B cell (primary cell): ENCODE measurements at regions not wholly inside any gene's neighbourhood (a gene's known extent, or its start where the extent isn't known, plus 50 kb on each side); places are given as distances from the start of the nearest gene placed in this dataset.

ENCODE experiments used
- ATAC-seq: fragments of 200-7000 bp; cut with Tn5 transposase; one replicate; pipeline ENCODE4 v1.10.0; 2021; ENCODE audit warnings: low read depth, mild to moderate bottlenecking, moderate number of reproducible peaks, moderate library complexity
- CTCF ChIA-PET: fragments of 350-600 bp; sonication (Branson Sonifier 250); formaldehyde crosslinking; loops from one replicate; lab custom pipeline; 2021; ENCODE audit warnings: antibody characterized with exemption, inconsistent platforms; lab: Charles Lee
- POLR2A ChIA-PET: fragments of 350-600 bp; sonication (Branson Sonifier 250); formaldehyde crosslinking; loops from one replicate; lab custom pipeline; 2021; ENCODE audit warnings: antibody characterized with exemption; lab: Charles Lee
- DNase-seq: peaks from one replicate; pipeline ENCODE4 v3.0.0; 2013
- H2AFZ ChIP-seq: 2 replicates; pipeline ENCODE4 v1.6.1; 2012; ENCODE audit warnings: mild to moderate bottlenecking, low read depth, low read length; ENCODE audit not compliant: insufficient read depth, poor library complexity, severe bottlenecking
- H3K27ac ChIP-seq, 2 donors: 1 replicate in 1 of 2; 2 replicates in 1 of 2; pipeline ENCODE4 v1.5.1; 2012 to 2013; ENCODE audit warnings: low read length in 2 of 2, mild to moderate bottlenecking in 2 of 2, moderate library complexity in 1 of 2
- H3K27me3 ChIP-seq, 4 experiments: fragments of 200-600 bp in 1 of 4; sonication (generic) in 1 of 4; replicated peaks in 1 of 4; 1 replicate in 2 of 4; 2 replicates in 2 of 4; pipeline versions ENCODE4 v1.6.1 to v1.7.0; 2013 to 2016; ENCODE audit warnings: low read length in 3 of 4, mild to moderate bottlenecking in 2 of 4, mixed read lengths in 1 of 4, moderate library complexity in 1 of 4; ENCODE audit not compliant: insufficient read depth in 4 of 4, control insufficient read depth in 3 of 4; ENCODE audit errors: control extremely low read depth in 1 of 4
- H3K36me3 ChIP-seq, 2 experiments: replicated peaks in 1 of 2; 1 replicate in 1 of 2; 2 replicates in 1 of 2; pipeline versions ENCODE4 v1.6.1 to v1.7.1; 2013; ENCODE audit warnings: low read length in 1 of 2; ENCODE audit not compliant: insufficient read depth in 2 of 2, control insufficient read depth in 1 of 2; ENCODE audit errors: control extremely low read depth in 1 of 2, extremely low read depth in 1 of 2
- H3K4me1 ChIP-seq, 2 donors: fragments of 200-600 bp in 1 of 2; sonication (generic) in 1 of 2; 1 replicate in 1 of 2; 2 replicates in 1 of 2; pipeline versions ENCODE4 v1.5.1 to v1.6.1; 2013 to 2017; ENCODE audit warnings: low read length in 2 of 2; ENCODE audit not compliant: control insufficient read depth in 2 of 2, insufficient read depth in 2 of 2
- H3K4me2 ChIP-seq: replicated peaks from 2 replicates; pipeline ENCODE3; 2012; ENCODE audit warnings: mild to moderate bottlenecking, low read depth, low read length; ENCODE audit not compliant: poor library complexity, severe bottlenecking
- H3K4me3 ChIP-seq, 5 experiments: fragments of 200-600 bp in 1 of 5; sonication (generic) in 1 of 5; 1 replicate in 3 of 5; 2 replicates in 2 of 5; pipeline versions ENCODE4 v1.5.1 to v1.7.0; 2011 to 2016; ENCODE audit warnings: low read length in 4 of 5, mild to moderate bottlenecking in 4 of 5, low read depth in 2 of 5, control low read depth in 1 of 5, moderate library complexity in 1 of 5; ENCODE audit not compliant: insufficient read depth in 1 of 5; ENCODE audit errors: control extremely low read depth in 1 of 5, extremely low read depth in 1 of 5
- H3K79me2 ChIP-seq: fragments of 200-600 bp; sonication (generic); one replicate; pipeline ENCODE4 v1.6.0; 2016; ENCODE audit warnings: low read length; ENCODE audit not compliant: control insufficient read depth, insufficient read depth
- H3K9ac ChIP-seq: fragments of 200-600 bp; sonication (generic); 2 replicates; pipeline ENCODE4 v1.6.1; 2017; ENCODE audit warnings: mild to moderate bottlenecking, low read length, moderate library complexity
- H3K9me3 ChIP-seq, 3 donors: one replicate each; pipeline versions ENCODE4 v1.6.1 to v1.7.1; 2013; ENCODE audit warnings: low read length in 2 of 3; ENCODE audit not compliant: control insufficient read depth in 2 of 3, insufficient read depth in 1 of 3; ENCODE audit errors: control extremely low read depth in 1 of 3
- H4K20me1 ChIP-seq: 2 replicates; pipeline ENCODE4 v1.6.0; 2012; ENCODE audit warnings: mild to moderate bottlenecking, low read length; ENCODE audit not compliant: insufficient read depth, control insufficient read depth, poor library complexity, severe bottlenecking
- H3K27ac Mint-ChIP-seq: one replicate; pipeline ENCODE4 v1.8.0; 2021; ENCODE audit warnings: mixed read lengths
- H3K27me3 Mint-ChIP-seq: one replicate; pipeline ENCODE4 v1.8.0; 2021; ENCODE audit warnings: mixed read lengths
- H3K4me1 Mint-ChIP-seq: one replicate; pipeline ENCODE4 v1.8.0; 2021; ENCODE audit warnings: mixed read lengths
- H3K4me3 Mint-ChIP-seq: one replicate; pipeline ENCODE4 v1.8.0; 2021; ENCODE audit warnings: mixed read lengths
- H3K9me3 Mint-ChIP-seq: one replicate; pipeline ENCODE4 v1.8.0; 2022; ENCODE audit warnings: mixed read lengths; ENCODE audit not compliant: insufficient read depth
- EZH2 ChIP-seq: IDR thresholded peaks from 2 replicates; pipeline ENCODE4 v1.6.1; 2012; ENCODE audit warnings: borderline replicate concordance, low read depth, mild to moderate bottlenecking, moderate library complexity, low read length; ENCODE audit not compliant: insufficient read depth, poor library complexity, severe bottlenecking
- WGBS: methylation state at CpG from one replicate; pipeline ENCODE4 v1.1.5; 2013; ENCODE audit warnings: missing lambda C conversion rate; ENCODE audit not compliant: insufficient coverage; 5-methylcytosine and 5-hydroxymethylcytosine counted together
- intact Hi-C: fragments of 100-400 bp; cut with micrococcal nuclease; formaldehyde crosslinking; loops from one replicate; pipeline ENCODE4 v1.10.0; 2022
- TF ChIP-seq, protein P1 (sequence below): fragments of 200-600 bp; IDR thresholded peaks from one replicate; pipeline ENCODE4 v1.8.0; 2022; ENCODE audit warnings: antibody characterized with exemption, mild to moderate bottlenecking

DNA sequence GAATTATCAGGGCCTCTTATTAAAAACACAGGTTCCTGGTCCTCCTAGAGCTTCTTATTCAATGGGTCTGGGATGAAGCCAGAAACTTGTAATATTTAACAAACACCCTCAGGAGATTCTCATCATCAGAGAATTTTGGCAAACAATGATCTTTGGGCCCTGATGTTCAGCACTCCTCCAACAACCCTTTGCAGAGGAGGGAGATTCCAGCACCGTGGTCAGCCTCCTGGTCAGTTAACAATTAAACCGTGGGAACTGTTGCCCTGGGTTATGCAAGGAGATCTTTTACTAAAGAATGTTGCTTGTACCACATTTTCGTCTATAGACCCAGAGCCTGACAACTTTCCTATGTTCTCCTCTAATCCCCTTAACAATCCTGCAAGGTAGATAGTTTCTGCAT is 294.4 kb downstream of the PLPP3 start:
- ATAC-seq: no peak
- ChIA-PET CTCF (no interaction called here), POLR2A (no interaction called here)
- Histone ChIP-seq H3K4me2 (no peak overlapping the region), H3K4me1 (no peaks in the 10 kb centered on the region), H3K27ac (no peak overlapping the region), H3K9me3 (no peaks in the 10 kb centered on the region), H3K4me3 (no peak overlapping the region), H3K9ac (no peak overlapping the region), H3K36me3 (no peaks in the 10 kb centered on the region), H4K20me1 (no peaks in the 10 kb centered on the region), H2AFZ (no peak overlapping the region), H3K79me2 (no peaks in the 10 kb centered on the region), H3K27me3 (peaks cover 0 to 3% (median 0%) of the 10 kb centered on the region in 4 experiments)
- no peak overlapping the region for H3K4me3 Mint-ChIP-seq
- no peaks in the 10 kb centered on the region for H3K9me3 Mint-ChIP-seq
- no peak for TF ChIP-seq EZH2
- TF ChIP-seq, protein P1, sequence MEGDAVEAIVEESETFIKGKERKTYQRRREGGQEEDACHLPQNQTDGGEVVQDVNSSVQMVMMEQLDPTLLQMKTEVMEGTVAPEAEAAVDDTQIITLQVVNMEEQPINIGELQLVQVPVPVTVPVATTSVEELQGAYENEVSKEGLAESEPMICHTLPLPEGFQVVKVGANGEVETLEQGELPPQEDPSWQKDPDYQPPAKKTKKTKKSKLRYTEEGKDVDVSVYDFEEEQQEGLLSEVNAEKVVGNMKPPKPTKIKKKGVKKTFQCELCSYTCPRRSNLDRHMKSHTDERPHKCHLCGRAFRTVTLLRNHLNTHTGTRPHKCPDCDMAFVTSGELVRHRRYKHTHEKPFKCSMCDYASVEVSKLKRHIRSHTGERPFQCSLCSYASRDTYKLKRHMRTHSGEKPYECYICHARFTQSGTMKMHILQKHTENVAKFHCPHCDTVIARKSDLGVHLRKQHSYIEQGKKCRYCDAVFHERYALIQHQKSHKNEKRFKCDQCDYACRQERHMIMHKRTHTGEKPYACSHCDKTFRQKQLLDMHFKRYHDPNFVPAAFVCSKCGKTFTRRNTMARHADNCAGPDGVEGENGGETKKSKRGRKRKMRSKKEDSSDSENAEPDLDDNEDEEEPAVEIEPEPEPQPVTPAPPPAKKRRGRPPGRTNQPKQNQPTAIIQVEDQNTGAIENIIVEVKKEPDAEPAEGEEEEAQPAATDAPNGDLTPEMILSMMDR: no peak
- intact Hi-C loops: no loop called here
- no peak for DNase-seq
- H3K27ac Mint-ChIP-seq: no peak overlapping the region
- WGBS: 90% methylated on average over 2 of the region's 3 CpGs
- peaks cover 3% of the 10 kb centered on the region for H3K27me3 Mint-ChIP-seq
- no peaks in the 10 kb centered on the region for H3K4me1 Mint-ChIP-seq

DNA sequence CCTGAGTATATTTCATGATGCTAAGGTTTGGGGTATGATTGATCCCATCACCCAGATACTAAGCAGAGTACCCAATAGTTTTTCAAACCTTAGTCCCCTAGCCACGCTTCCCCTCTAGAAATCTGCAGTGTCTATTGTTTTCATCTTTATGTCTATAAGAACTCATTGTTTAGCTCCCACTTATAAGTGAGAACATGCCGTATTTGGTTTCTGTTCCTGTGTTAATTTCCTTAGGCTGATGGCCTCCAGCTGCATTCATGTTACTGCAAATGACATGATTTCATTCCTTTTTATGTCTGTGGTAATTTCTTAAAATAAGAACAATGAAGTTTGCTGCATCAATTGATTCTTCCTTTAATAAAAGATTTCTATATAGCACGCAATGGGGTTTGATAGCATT is 301.3 kb downstream of the PLPP3 start:
- DNase-seq: no peak
- Histone ChIP-seq H3K36me3 (no peaks in the 10 kb centered on the region), H3K79me2 (no peaks in the 10 kb centered on the region), H4K20me1 (no peaks in the 10 kb centered on the region), H3K4me2 (no peak overlapping the region), H3K4me3 (no peak overlapping the region), H3K27ac (no peak overlapping the region), H3K27me3 (peaks cover 0 to 3% (median 0%) of the 10 kb centered on the region in 4 experiments), H2AFZ (no peak overlapping the region), H3K4me1 (no peaks in the 10 kb centered on the region), H3K9ac (no peak overlapping the region), H3K9me3 (peaks cover 0 to 1% (median 0%) of the 10 kb centered on the region in 3 donors)
- CTCF ChIA-PET: no interaction called here
- no peak for TF ChIP-seq EZH2
- TF ChIP-seq, protein P1: no peak
- no peak overlapping the region for H3K4me3 Mint-ChIP-seq
- intact Hi-C loops: no loop called here
- no CpG with 5 or more reads among the region's 3 CpGs for WGBS
- peaks cover 3% of the 10 kb centered on the region for H3K27me3 Mint-ChIP-seq
- POLR2A ChIA-PET: no interaction called here
- no peaks in the 10 kb centered on the region for H3K4me1 Mint-ChIP-seq
- H3K27ac Mint-ChIP-seq: no peak overlapping the region
- H3K9me3 Mint-ChIP-seq: no peaks in the 10 kb centered on the region
- ATAC-seq: no peak
